Smooth muscle cell (in vitro differentiated cells): ENCODE measurements at regions not wholly inside any gene's neighbourhood (a gene's known extent, or its start where the extent isn't known, plus 50 kb on each side); places are given as distances from the start of the nearest gene placed in this dataset.

Experiments used
- DNase-seq: peaks from one replicate; lab custom pipeline; 2025; ENCODE audit not compliant: unreplicated experiment; lab: John Stamatoyannopoulos, UW
- H2AFZ ChIP-seq: fragments of 200-600 bp; sonication (generic); 2 replicates; pipeline ENCODE4 v1.6.0; 2016; ENCODE audit warnings: antibody characterized with exemption, low read depth, mild to moderate bottlenecking
- H3F3A ChIP-seq: fragments of 200-600 bp; sonication (generic); 2 replicates; pipeline ENCODE4 v1.6.0; 2017; ENCODE audit warnings: antibody characterized with exemption, low read depth
- H3K27ac ChIP-seq: fragments of 200-600 bp; sonication (generic); 2 replicates; pipeline ENCODE4 v1.5.1; 2016; ENCODE audit warnings: low read depth, mild to moderate bottlenecking
- H3K27me3 ChIP-seq: fragments of 200-600 bp; sonication (generic); 2 replicates; pipeline ENCODE4 v1.6.1; 2016; ENCODE audit warnings: low read depth, mild to moderate bottlenecking
- H3K36me3 ChIP-seq: fragments of 200-600 bp; sonication (generic); 2 replicates; pipeline ENCODE4 v1.5.1; 2016; ENCODE audit warnings: low read depth
- H3K4me1 ChIP-seq: fragments of 200-600 bp; sonication (generic); 2 replicates; pipeline ENCODE4 v1.5.1; 2016; ENCODE audit warnings: low read depth
- H3K4me2 ChIP-seq: fragments of 200-600 bp; sonication (generic); 2 replicates; pipeline ENCODE4 v1.6.0; 2016; ENCODE audit warnings: mild to moderate bottlenecking
- H3K4me3 ChIP-seq: fragments of 200-600 bp; sonication (generic); 2 replicates; pipeline ENCODE4 v1.5.1; 2016; ENCODE audit warnings: mild to moderate bottlenecking
- H3K79me2 ChIP-seq: fragments of 200-600 bp; sonication (generic); 2 replicates; pipeline ENCODE4 v1.6.0; 2016; ENCODE audit warnings: low read depth, mild to moderate bottlenecking
- H3K9ac ChIP-seq: fragments of 200-600 bp; sonication (generic); 2 replicates; pipeline ENCODE4 v1.6.0; 2016; ENCODE audit warnings: low read depth
- H3K9me3 ChIP-seq: fragments of 200-600 bp; sonication (generic); replicated peaks from 2 replicates; pipeline ENCODE4 v1.5.1; 2016; ENCODE audit warnings: low read depth
- H4K20me1 ChIP-seq: fragments of 200-600 bp; sonication (generic); 2 replicates; pipeline ENCODE4 v1.6.0; 2016; ENCODE audit warnings: low read depth
- WGBS: methylation state at CpG from one replicate; pipeline ENCODE4 v1.1.7; 2016; ENCODE audit warnings: low lambda C conversion rate; 5-methylcytosine and 5-hydroxymethylcytosine counted together
- TF ChIP-seq, protein P1 (sequence below): fragments of 200-600 bp; sonication (generic); IDR thresholded peaks from 2 replicates; pipeline ENCODE4 v1.5.1; 2017; ENCODE audit warnings: borderline replicate concordance, mild to moderate bottlenecking, antibody characterized with exemption; ENCODE audit not compliant: insufficient read depth, poor library complexity, severe bottlenecking

DNA sequence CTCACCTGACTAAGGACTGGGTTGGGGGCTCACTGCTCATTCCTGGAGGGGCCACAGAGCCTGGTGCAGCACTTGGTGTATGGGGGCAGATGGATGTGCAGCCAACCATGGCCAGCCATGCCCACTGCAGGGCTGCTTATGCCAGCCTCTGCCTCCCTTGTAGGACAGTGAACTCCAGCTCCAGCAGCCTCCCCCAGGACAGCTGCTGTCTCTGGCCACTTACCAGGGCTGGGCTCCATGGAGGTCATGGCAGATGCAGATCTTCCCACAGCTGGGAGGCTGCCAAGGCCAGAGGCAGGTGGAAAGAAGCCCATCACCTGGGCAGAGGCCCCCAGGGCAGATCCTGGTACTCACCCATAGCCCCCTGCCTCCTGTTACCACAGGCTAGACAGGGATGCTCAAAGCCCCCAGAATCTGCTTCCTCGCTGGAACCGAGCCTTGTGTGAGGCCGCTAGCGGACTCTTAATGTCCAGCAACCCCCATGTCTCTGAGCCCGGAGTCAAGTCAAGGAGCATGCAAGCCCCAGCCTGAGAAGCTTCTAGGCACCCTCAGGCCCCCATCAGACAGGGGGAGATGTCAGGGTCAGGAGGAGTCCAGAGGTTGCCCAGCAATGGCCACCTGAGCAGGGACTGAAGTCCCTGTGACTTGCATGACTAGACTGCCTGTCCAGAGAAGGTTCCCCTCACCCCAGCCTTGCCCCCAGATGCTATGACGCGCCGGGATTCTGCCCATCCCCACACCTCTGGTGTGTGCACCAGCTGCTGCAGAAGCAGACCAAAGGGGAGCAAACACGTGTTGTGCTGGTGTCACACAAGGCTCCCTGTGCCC lies 123.6 kb downstream of the TWIST2 start:
- Histone ChIP-seq H4K20me1 (no peaks in the 10 kb centered on the region), H3K79me2 (no peaks in the 10 kb centered on the region), H3K4me1 (no peaks in the 10 kb centered on the region), H3K9me3 (no peaks in the 10 kb centered on the region), H3K4me3 (no peak overlapping the region), H3F3A (no peaks in the 10 kb centered on the region), H3K36me3 (no peaks in the 10 kb centered on the region), H3K9ac (no peak overlapping the region), H3K27me3 (no peaks in the 10 kb centered on the region), H2AFZ (no peak overlapping the region), H3K27ac (no peak overlapping the region), H3K4me2 (no peak overlapping the region)
- 94% methylated on average over 9 of the region's 9 CpGs for WGBS
- TF ChIP-seq, protein P1, sequence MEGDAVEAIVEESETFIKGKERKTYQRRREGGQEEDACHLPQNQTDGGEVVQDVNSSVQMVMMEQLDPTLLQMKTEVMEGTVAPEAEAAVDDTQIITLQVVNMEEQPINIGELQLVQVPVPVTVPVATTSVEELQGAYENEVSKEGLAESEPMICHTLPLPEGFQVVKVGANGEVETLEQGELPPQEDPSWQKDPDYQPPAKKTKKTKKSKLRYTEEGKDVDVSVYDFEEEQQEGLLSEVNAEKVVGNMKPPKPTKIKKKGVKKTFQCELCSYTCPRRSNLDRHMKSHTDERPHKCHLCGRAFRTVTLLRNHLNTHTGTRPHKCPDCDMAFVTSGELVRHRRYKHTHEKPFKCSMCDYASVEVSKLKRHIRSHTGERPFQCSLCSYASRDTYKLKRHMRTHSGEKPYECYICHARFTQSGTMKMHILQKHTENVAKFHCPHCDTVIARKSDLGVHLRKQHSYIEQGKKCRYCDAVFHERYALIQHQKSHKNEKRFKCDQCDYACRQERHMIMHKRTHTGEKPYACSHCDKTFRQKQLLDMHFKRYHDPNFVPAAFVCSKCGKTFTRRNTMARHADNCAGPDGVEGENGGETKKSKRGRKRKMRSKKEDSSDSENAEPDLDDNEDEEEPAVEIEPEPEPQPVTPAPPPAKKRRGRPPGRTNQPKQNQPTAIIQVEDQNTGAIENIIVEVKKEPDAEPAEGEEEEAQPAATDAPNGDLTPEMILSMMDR = no peak
- no peak for DNase-seq

DNA sequence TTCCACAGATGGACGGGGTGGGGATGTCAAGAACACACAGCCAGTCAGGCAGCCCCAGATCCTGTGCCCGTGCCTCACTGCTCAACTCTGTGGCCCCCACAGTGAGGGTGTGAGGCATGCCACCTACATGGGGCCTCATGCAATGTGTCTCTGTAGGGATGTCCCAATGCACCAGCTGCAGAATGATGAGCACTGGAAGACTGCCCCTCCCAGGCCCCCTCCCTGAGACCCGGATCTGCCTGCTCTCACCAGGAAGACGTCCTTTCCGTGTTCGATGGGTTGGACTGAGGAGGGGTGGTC lies 124.2 kb downstream of the TWIST2 start:
- TF ChIP-seq, protein P1 = no peak
- Histone ChIP-seq H3K9ac (no peak overlapping the region), H4K20me1 (no peaks in the 10 kb centered on the region), H3K4me1 (no peaks in the 10 kb centered on the region), H3K27ac (no peak overlapping the region), H3K4me3 (no peak overlapping the region), H3K36me3 (no peaks in the 10 kb centered on the region), H3K4me2 (no peak overlapping the region), H3K9me3 (no peaks in the 10 kb centered on the region), H2AFZ (no peak overlapping the region), H3K27me3 (no peaks in the 10 kb centered on the region), H3K79me2 (no peaks in the 10 kb centered on the region), H3F3A (no peaks in the 10 kb centered on the region)
- DNase-seq = no peak
- WGBS = 87% methylated on average over 6 of the region's 6 CpGs

DNA sequence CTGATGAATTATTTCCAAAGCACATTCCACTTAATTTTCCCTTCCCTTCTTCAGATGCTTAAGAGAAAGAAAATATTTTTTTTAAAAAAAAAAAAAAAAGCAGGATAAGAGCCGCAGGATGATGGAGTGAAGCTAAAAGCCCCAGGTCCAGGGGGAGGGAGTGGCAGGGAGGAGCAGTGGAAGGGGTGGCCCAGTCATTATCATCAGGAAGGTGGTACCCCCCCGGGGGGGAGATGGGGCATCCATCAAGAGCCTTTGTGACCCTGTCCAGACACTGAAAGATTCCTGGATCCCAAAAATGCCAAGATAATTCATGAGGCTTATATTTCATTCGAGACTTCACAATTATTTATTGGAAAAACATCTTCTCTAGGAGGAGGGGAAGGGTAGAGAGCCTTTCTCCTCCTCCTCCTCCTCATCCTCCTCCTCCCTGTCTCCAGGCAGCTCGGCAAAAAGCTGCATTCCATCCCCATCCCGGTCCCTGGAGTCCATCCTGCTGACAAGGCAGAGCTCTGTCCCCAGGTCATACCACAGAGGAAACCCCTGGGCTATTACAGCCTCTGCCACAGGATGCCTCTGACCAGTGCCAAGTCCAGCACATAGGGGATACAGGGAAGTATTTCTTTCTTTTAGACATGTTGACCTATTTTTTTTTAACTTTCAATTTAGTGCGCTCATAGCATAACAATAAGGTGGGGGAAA lies 125.3 kb downstream of the TWIST2 start:
- Histone ChIP-seq H3K9me3 (no peaks in the 10 kb centered on the region), H4K20me1 (no peaks in the 10 kb centered on the region), H3K4me1 (no peaks in the 10 kb centered on the region), H3F3A (no peaks in the 10 kb centered on the region), H3K36me3 (no peaks in the 10 kb centered on the region), H3K4me3 (no peak overlapping the region), H3K79me2 (no peaks in the 10 kb centered on the region), H3K4me2 (no peak overlapping the region), H3K9ac (no peak overlapping the region), H3K27me3 (no peaks in the 10 kb centered on the region), H3K27ac (no peak overlapping the region), H2AFZ (no peak overlapping the region)
- TF ChIP-seq, protein P1 = no peak
- 61% methylated on average over 6 of the region's 6 CpGs for WGBS
- no peak for DNase-seq
